IPS-18a (cell line): ENCODE measurements at regions not wholly inside any gene's neighbourhood (a gene's known extent, or its start where the extent isn't known, plus 50 kb on each side); places are given as distances from the start of the nearest gene placed in this dataset.
"Not testable (repeated sequence)": the region's sequence is repeated elsewhere in the genome, so short reads cannot be mapped to it uniquely, and the experiment has no call there.

Experiments used
- H3K27ac ChIP-seq: one replicate; pipeline ENCODE4 v1.5.1; 2013; ENCODE audit warnings: low read length
- H3K27me3 ChIP-seq: one replicate; pipeline ENCODE4 v1.6.1; 2013; ENCODE audit warnings: mild to moderate bottlenecking, low read length; ENCODE audit not compliant: control insufficient read depth, insufficient read depth
- H3K36me3 ChIP-seq: one replicate; pipeline ENCODE4 v1.6.1; 2013; ENCODE audit warnings: low read depth, low read length; ENCODE audit not compliant: control insufficient read depth
- H3K4me1 ChIP-seq: one replicate; pipeline ENCODE4 v1.6.1; 2013; ENCODE audit warnings: low read depth, low read length; ENCODE audit not compliant: control insufficient read depth
- H3K4me3 ChIP-seq: one replicate; pipeline ENCODE4 v1.5.1; 2013; ENCODE audit warnings: low read length
- H3K9ac ChIP-seq: one replicate; pipeline ENCODE4 v1.6.1; 2013; ENCODE audit warnings: mild to moderate bottlenecking, low read length, moderate library complexity
- H3K9me3 ChIP-seq: one replicate; pipeline ENCODE4 v1.6.1; 2013; ENCODE audit warnings: low read depth, low read length; ENCODE audit not compliant: control insufficient read depth

GRCh38 chr13:21306300-21307073, 130.0 kb downstream of the MRPL57 start:
- not testable (repeated sequence) for H3K9ac ChIP-seq, H3K4me1 ChIP-seq, H3K27ac ChIP-seq, H3K36me3 ChIP-seq, H3K4me3 ChIP-seq, H3K9me3 ChIP-seq, H3K27me3 ChIP-seq

GRCh38 chr13:21307158-21307557, 130.7 kb downstream of the MRPL57 start:
- not testable (repeated sequence) for H3K4me1 ChIP-seq, H3K9me3 ChIP-seq, H3K36me3 ChIP-seq, H3K27ac ChIP-seq, H3K27me3 ChIP-seq, H3K9ac ChIP-seq, H3K4me3 ChIP-seq

GRCh38 chr13:21308906-21309305, 132.4 kb downstream of the MRPL57 start:
- Histone ChIP-seq H3K9me3 (no peaks in the 10 kb centered on the region), H3K36me3 (no peaks in the 10 kb centered on the region), H3K9ac (no peak overlapping the region), H3K27me3 (no peaks in the 10 kb centered on the region), H3K4me1 (peaks cover 3% of the 10 kb centered on the region), H3K4me3 (no peak overlapping the region), H3K27ac (no peak overlapping the region)

- H3K4me1 ChIP-seq = peaks cover 3% of the 10 kb centered on the region
- H3K9me3 ChIP-seq = no peaks in the 10 kb centered on the region
- H3K27ac ChIP-seq = no peak overlapping the region
- no peak overlapping the region for H3K9ac ChIP-seq
- no peaks in the 10 kb centered on the region for H3K27me3 ChIP-seq
- no peak overlapping the region for H3K4me3 ChIP-seq
- H3K36me3 ChIP-seq = no peaks in the 10 kb centered on the region
These were observed 133.2 kb downstream of the MRPL57 start for GRCh38 chr13:21309542-21310172.

- Histone ChIP-seq H3K27me3 (no peaks in the 10 kb centered on the region), H3K36me3 (no peaks in the 10 kb centered on the region), H3K4me1 (peaks cover 3% of the 10 kb centered on the region), H3K4me3 (no peak overlapping the region), H3K27ac (no peak overlapping the region), H3K9me3 (no peaks in the 10 kb centered on the region), H3K9ac (no peak overlapping the region)
These were observed 133.8 kb downstream of the MRPL57 start for GRCh38 chr13:21310220-21310619.

- not testable (repeated sequence) for H3K9ac ChIP-seq, H3K4me1 ChIP-seq, H3K9me3 ChIP-seq, H3K27ac ChIP-seq, H3K36me3 ChIP-seq, H3K27me3 ChIP-seq, H3K4me3 ChIP-seq
These were observed 138.5 kb downstream of the MRPL57 start for GRCh38 chr13:21314976-21315375.

GRCh38 chr13:21316376-21316775, 139.9 kb downstream of the MRPL57 start:
- Histone ChIP-seq H3K9ac (no peak overlapping the region), H3K27me3 (no peaks in the 10 kb centered on the region), H3K27ac (no peak overlapping the region), H3K9me3 (no peaks in the 10 kb centered on the region), H3K36me3 (no peaks in the 10 kb centered on the region), H3K4me3 (no peak overlapping the region), H3K4me1 (no peaks in the 10 kb centered on the region)

- Histone ChIP-seq H3K36me3 (no peaks in the 10 kb centered on the region), H3K27me3 (no peaks in the 10 kb centered on the region), H3K9me3 (no peaks in the 10 kb centered on the region), H3K4me3 (no peak overlapping the region), H3K27ac (no peak overlapping the region), H3K9ac (no peak overlapping the region), H3K4me1 (no peaks in the 10 kb centered on the region)
These were observed 140.1 kb downstream of the ZDHHC20 start for GRCh38 chr13:21318891-21319532.

- Histone ChIP-seq H3K27me3 (peaks cover under 1% of the 10 kb centered on the region), H3K9me3 (no peaks in the 10 kb centered on the region), H3K36me3 (no peaks in the 10 kb centered on the region)
These were observed 139.0 kb downstream of the ZDHHC20 start for GRCh38 chr13:21319869-21320641.

GRCh38 chr13:21320642-21321034, 138.5 kb downstream of the ZDHHC20 start:
- H3K36me3 ChIP-seq = no peaks in the 10 kb centered on the region
- H3K9ac ChIP-seq = no peak overlapping the region
- H3K27me3 ChIP-seq = peaks cover 6% of the 10 kb centered on the region
- no peak overlapping the region for H3K27ac ChIP-seq
- H3K4me1 ChIP-seq = peaks cover 3% of the 10 kb centered on the region
- no peak overlapping the region for H3K4me3 ChIP-seq
- H3K9me3 ChIP-seq = no peaks in the 10 kb centered on the region

More at GRCh38 chr13:21319869-21320641, 139.0 kb downstream of the ZDHHC20 start:
- H3K4me1 ChIP-seq = no peaks in the 10 kb centered on the region
- no peak overlapping the region for H3K4me3 ChIP-seq
- no peak overlapping the region for H3K9ac ChIP-seq
- H3K27ac ChIP-seq = no peak overlapping the region

GRCh38 chr13:21321269-21321668, 137.8 kb downstream of the ZDHHC20 start:
- Histone ChIP-seq H3K9me3 (no peaks in the 10 kb centered on the region), H3K27ac (no peak overlapping the region), H3K36me3 (no peaks in the 10 kb centered on the region), H3K27me3 (peaks cover 10% of the 10 kb centered on the region), H3K4me1 (peaks cover 6% of the 10 kb centered on the region), H3K9ac (no peak overlapping the region), H3K4me3 (no peak overlapping the region)
